Left ventricle myocardium superior (tissue), 1 donor: ENCODE measurements at regions not wholly inside any gene's neighbourhood (a gene's known extent, or its start where the extent isn't known, plus 50 kb on each side); places are given as distances from the start of the nearest gene placed in this dataset.
A peak's percentile ranks its signal among the peaks of the same experiment; 100 is the strongest.

ENCODE experiments used
- ATAC-seq: fragments of 200-7000 bp; cut with Tn5 transposase; one replicate; pipeline ENCODE4 v1.9.1; 2020; ENCODE audit warnings: mild to moderate bottlenecking, moderate library complexity
- DNase-seq: peaks from one replicate; pipeline ENCODE4 v3.0.0-alpha.2; 2020
- intact Hi-C: fragments of 100-400 bp; cut with micrococcal nuclease; formaldehyde crosslinking; loops from one replicate; pipeline ENCODE4 v1.11.0; 2022
- donor health status: DM: no; HTN: yes; CAD: no; lungs with severe emphysema.

GRCh38 chr5:73298772-73299630, 126.0 kb downstream of the TMEM174 start:
- intact Hi-C loops: no loop called here
- DNase-seq (no peak), ATAC-seq (peak; percentile 38)

GRCh38 chr5:73298251-73298771, 125.3 kb downstream of the TMEM174 start:
- no peak for ATAC-seq
- intact Hi-C loops: no loop called here
- DNase-seq: no peak

GRCh38 chr5:73297430-73297829, 124.4 kb downstream of the TMEM174 start:
- no peak for DNase-seq
- intact Hi-C loops: no loop called here
- ATAC-seq: no peak

- ATAC-seq: no peak
- intact Hi-C loops: no loop called here
- no peak for DNase-seq
Observed at GRCh38 chr5:73296772-73297171, 123.8 kb downstream of the TMEM174 start.

- no peak for ATAC-seq
- no peak for DNase-seq
- intact Hi-C loops: no loop called here
Observed at GRCh38 chr5:73295921-73296320, 122.9 kb downstream of the TMEM174 start.

- DNase-seq (no peak), ATAC-seq (no peak)
- intact Hi-C loops: no loop called here
Observed at GRCh38 chr5:73295447-73295846, 122.5 kb downstream of the TMEM174 start.

GRCh38 chr5:73292816-73293459, 119.9 kb downstream of the TMEM174 start:
- intact Hi-C loops: no loop called here
- ATAC-seq (no peak), DNase-seq (no peak)

GRCh38 chr5:73291873-73292272, 118.9 kb downstream of the TMEM174 start:
- no peak for ATAC-seq
- intact Hi-C loops: no loop called here
- no peak for DNase-seq

- no peak for ATAC-seq
- intact Hi-C loops: no loop called here
Observed at GRCh38 chr5:73290242-73290641, 117.2 kb downstream of the TMEM174 start.

GRCh38 chr5:73288803-73289720, 116.1 kb downstream of the TMEM174 start:
- ATAC-seq: no peak

More at GRCh38 chr5:73290242-73290641, 117.2 kb downstream of the TMEM174 start:
- DNase-seq: no peak

GRCh38 chr5:73286896-73287295, 113.9 kb downstream of the TMEM174 start:
- no peak for DNase-seq
- intact Hi-C loops: no loop called here
- ATAC-seq: no peak

More at GRCh38 chr5:73288803-73289720, 116.1 kb downstream of the TMEM174 start:
- intact Hi-C loops: no loop called here
- no peak for DNase-seq

- ATAC-seq (no peak), DNase-seq (no peak)
- intact Hi-C loops: no loop called here
Observed at GRCh38 chr5:73284985-73285384, 112.0 kb downstream of the TMEM174 start.

- intact Hi-C loops: no loop called here
- no peak for ATAC-seq
- DNase-seq: no peak
Observed at GRCh38 chr5:73284220-73284795, 111.3 kb downstream of the TMEM174 start.

- no peak for ATAC-seq
- intact Hi-C loops: no loop called here
Observed at GRCh38 chr5:73282923-73283322, 109.9 kb downstream of the TMEM174 start.

GRCh38 chr5:73282383-73282782, 109.4 kb downstream of the TMEM174 start:
- ATAC-seq: no peak
- no peak for DNase-seq

More at GRCh38 chr5:73282923-73283322, 109.9 kb downstream of the TMEM174 start:
- DNase-seq: no peak

GRCh38 chr5:73280821-73281746, 108.1 kb downstream of the TMEM174 start:
- peak; percentile 35 for ATAC-seq
- intact Hi-C loops: no loop called here
- no peak for DNase-seq

More at GRCh38 chr5:73282383-73282782, 109.4 kb downstream of the TMEM174 start:
- intact Hi-C loops: no loop called here

- intact Hi-C loops: no loop called here
- DNase-seq (no peak), ATAC-seq (peak; percentile 27)
Observed at GRCh38 chr5:73280386-73280785, 107.4 kb downstream of the TMEM174 start.

- intact Hi-C loops: no loop called here
- DNase-seq: no peak
- no peak for ATAC-seq
Observed at GRCh38 chr5:73279805-73280204, 106.8 kb downstream of the TMEM174 start.
